Subcutaneous abdominal adipose tissue (tissue), 5 donors: ENCODE measurements at regions not wholly inside any gene's neighbourhood (a gene's known extent, or its start where the extent isn't known, plus 50 kb on each side); places are given as distances from the start of the nearest gene placed in this dataset.

Experiments
- H3K27ac ChIP-seq: one replicate; pipeline ENCODE4 v1.7.0; 2013; ENCODE audit warnings: low read depth, mild to moderate bottlenecking, inconsistent platforms, low read length, moderate library complexity
- H3K27me3 ChIP-seq, 5 donors: one replicate each; pipeline ENCODE4 v1.7.0; 2013; ENCODE audit warnings: low read length in 5 of 5, inconsistent platforms in 1 of 5; ENCODE audit not compliant: control insufficient read depth in 5 of 5, insufficient read depth in 4 of 5
- H3K36me3 ChIP-seq, 5 donors: one replicate each; pipeline ENCODE4 v1.7.0; 2013; ENCODE audit warnings: low read length in 5 of 5; ENCODE audit not compliant: control insufficient read depth in 5 of 5, insufficient read depth in 5 of 5
- H3K4me1 ChIP-seq, 5 donors: one replicate each; pipeline ENCODE4 v1.7.0; 2013; ENCODE audit warnings: low read length in 5 of 5, mild to moderate bottlenecking in 3 of 5, moderate library complexity in 1 of 5; ENCODE audit not compliant: control insufficient read depth in 5 of 5, insufficient read depth in 5 of 5
- H3K4me3 ChIP-seq, 5 donors: one replicate each; pipeline ENCODE4 v1.7.0; 2013; ENCODE audit warnings: low read length in 5 of 5, low read depth in 1 of 5
- H3K9ac ChIP-seq, 5 donors: one replicate each; pipeline ENCODE4 v1.7.0; 2013; ENCODE audit warnings: low read length in 5 of 5, mild to moderate bottlenecking in 4 of 5, moderate library complexity in 3 of 5
- H3K9me3 ChIP-seq, 5 donors: one replicate each; pipeline ENCODE4 v1.7.0; 2013; ENCODE audit warnings: low read length in 5 of 5; ENCODE audit not compliant: control insufficient read depth in 5 of 5
- donor health status: healthy.
- donor health status: healthy.
- donor health status: healthy.
- donor health status: healthy.
- donor health status: healthy.

- Histone ChIP-seq H3K27ac (no peak overlapping the region), H3K4me3 (no peak overlapping the region), H3K36me3 (no peaks in the 10 kb centered on the region), H3K4me1 (peaks cover 2 to 27% (median 12%) of the 10 kb centered on the region in 5 donors), H3K27me3 (no peaks in the 10 kb centered on the region), H3K9me3 (peaks cover 0 to 18% (median 7%) of the 10 kb centered on the region in 5 donors), H3K9ac (no peak overlapping the region)
These were observed 127.8 kb downstream of the GAS1 start for GRCh38 chr9:86819552-86819951.

- H3K9me3 ChIP-seq = peaks cover 0 to 17% (median 7%) of the 10 kb centered on the region in 5 donors
- no peaks in the 10 kb centered on the region for H3K27me3 ChIP-seq
- H3K4me1 ChIP-seq = peaks cover 2 to 27% (median 12%) of the 10 kb centered on the region in 5 donors
These were observed 128.7 kb downstream of the GAS1 start for GRCh38 chr9:86818636-86819035.

GRCh38 chr9:86816868-86817267, 130.4 kb downstream of the GAS1 start:
- H3K27ac ChIP-seq = no peak overlapping the region
- no peaks in the 10 kb centered on the region for H3K36me3 ChIP-seq
- no peaks in the 10 kb centered on the region for H3K27me3 ChIP-seq
- H3K4me3 ChIP-seq = no peak overlapping the region
- H3K9me3 ChIP-seq = peaks cover 0 to 13% (median 7%) of the 10 kb centered on the region in 5 donors
- no peak overlapping the region for H3K9ac ChIP-seq
- H3K4me1 ChIP-seq = peaks cover 0 to 15% (median 3%) of the 10 kb centered on the region in 5 donors

More at GRCh38 chr9:86818636-86819035, 128.7 kb downstream of the GAS1 start:
- no peaks in the 10 kb centered on the region for H3K36me3 ChIP-seq
- no peak overlapping the region for H3K4me3 ChIP-seq
- H3K27ac ChIP-seq = no peak overlapping the region
- no peak overlapping the region for H3K9ac ChIP-seq

DNA sequence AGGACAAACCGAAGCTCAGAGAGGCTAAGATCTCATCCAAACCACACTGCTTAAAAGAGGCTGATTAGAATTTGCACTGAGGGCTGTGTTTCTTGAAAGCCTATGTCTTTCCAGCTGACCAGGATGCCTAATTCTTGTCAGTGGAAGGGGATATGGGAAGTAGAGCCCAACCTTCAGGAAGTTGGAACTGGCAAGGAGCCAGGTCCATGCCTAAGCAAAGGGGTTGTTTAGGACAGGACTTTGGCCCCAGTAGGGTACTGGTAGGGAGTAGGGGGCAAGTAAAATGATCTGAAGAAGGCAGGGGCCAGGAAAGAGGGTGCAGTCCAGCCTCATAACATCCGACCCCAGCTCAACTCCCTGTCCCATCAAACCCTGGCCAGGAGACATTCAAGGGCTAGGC, 130.9 kb downstream of the GAS1 start:
- H3K4me3 ChIP-seq = no peak overlapping the region
- H3K9ac ChIP-seq = no peak overlapping the region
- H3K36me3 ChIP-seq = no peaks in the 10 kb centered on the region
- H3K4me1 ChIP-seq = peaks cover 0 to 15% (median under 1%) of the 10 kb centered on the region in 5 donors
- H3K9me3 ChIP-seq = peaks cover 0 to 13% (median 7%) of the 10 kb centered on the region in 5 donors
- no peaks in the 10 kb centered on the region for H3K27me3 ChIP-seq
- no peak overlapping the region for H3K27ac ChIP-seq

- Histone ChIP-seq H3K36me3 (no peaks in the 10 kb centered on the region), H3K27me3 (no peaks in the 10 kb centered on the region), H3K9me3 (no peaks in the 10 kb centered on the region), H3K4me3 (no peak overlapping the region), H3K4me1 (peaks cover 0 to 17% (median 7%) of the 10 kb centered on the region in 5 donors), H3K9ac (no peak overlapping the region), H3K27ac (no peak overlapping the region)
These were observed 134.7 kb downstream of the GAS1 start for GRCh38 chr9:86812616-86813015.

- Histone ChIP-seq H3K4me3 (no peak overlapping the region), H3K27ac (no peak overlapping the region), H3K9me3 (no peaks in the 10 kb centered on the region), H3K4me1 (peaks cover 0 to 12% (median 10%) of the 10 kb centered on the region in 5 donors), H3K27me3 (no peaks in the 10 kb centered on the region), H3K9ac (no peak overlapping the region), H3K36me3 (no peaks in the 10 kb centered on the region)
These were observed 137.4 kb downstream of the GAS1 start for GRCh38 chr9:86809759-86810367.

- Histone ChIP-seq H3K27me3 (no peaks in the 10 kb centered on the region), H3K36me3 (no peaks in the 10 kb centered on the region), H3K4me1 (peaks cover 0 to 11% (median 10%) of the 10 kb centered on the region in 5 donors), H3K9me3 (no peaks in the 10 kb centered on the region), H3K27ac (no peak overlapping the region), H3K4me3 (no peak overlapping the region), H3K9ac (no peak overlapping the region)
These were observed 138.2 kb downstream of the GAS1 start for GRCh38 chr9:86809151-86809550.

DNA sequence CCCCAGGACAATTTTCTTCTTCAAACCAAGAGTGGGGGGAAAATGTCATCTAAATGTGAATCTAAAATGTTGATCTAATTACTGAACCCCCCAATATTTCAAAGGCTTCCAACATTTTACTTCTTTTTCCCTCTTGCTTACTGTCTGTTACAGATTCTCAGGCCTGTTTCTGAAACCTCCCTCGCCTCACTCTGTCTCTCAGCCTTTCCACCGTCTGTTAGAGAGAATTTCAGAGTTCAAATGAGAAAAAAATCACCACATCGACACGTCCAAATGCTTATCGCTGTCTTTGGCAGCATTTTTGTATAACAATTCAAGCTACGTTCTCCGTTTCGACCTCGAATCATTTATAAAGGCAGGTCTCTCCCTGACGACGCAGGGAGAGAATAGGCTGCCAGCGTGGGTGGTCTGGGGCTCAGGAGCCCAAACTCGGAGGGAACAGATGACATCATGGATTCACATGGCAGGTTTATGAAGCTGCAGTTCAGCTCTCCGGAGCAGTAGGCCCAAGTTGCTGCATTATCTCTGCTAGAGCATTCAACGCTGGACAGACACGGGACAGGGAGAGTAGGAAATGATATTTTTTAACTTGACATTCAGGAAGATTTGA, 139.8 kb downstream of the GAS1 start:
- H3K27ac ChIP-seq = peak overlapping the region; percentile 15

GRCh38 chr9:86804011-86804410, 143.3 kb downstream of the GAS1 start:
- H3K9ac ChIP-seq = no peak overlapping the region

More for the DNA sequence above, 139.8 kb downstream of the GAS1 start:
- H3K4me3 ChIP-seq = no peak overlapping the region
- no peaks in the 10 kb centered on the region for H3K27me3 ChIP-seq
- H3K9me3 ChIP-seq = no peaks in the 10 kb centered on the region
- no peaks in the 10 kb centered on the region for H3K36me3 ChIP-seq
- peak overlapping the region in 2 of 5 donors; percentile 38 to 47 for H3K9ac ChIP-seq
- peaks cover 0 to 11% (median 10%) of the 10 kb centered on the region in 5 donors for H3K4me1 ChIP-seq

GRCh38 chr9:86802900-86803673, 144.2 kb downstream of the GAS1 start:
- Histone ChIP-seq H3K4me3 (no peak overlapping the region), H3K9ac (no peak overlapping the region), H3K27me3 (no peaks in the 10 kb centered on the region), H3K9me3 (no peaks in the 10 kb centered on the region), H3K27ac (no peak overlapping the region), H3K4me1 (peaks cover 0 to 17% (median 13%) of the 10 kb centered on the region in 5 donors), H3K36me3 (no peaks in the 10 kb centered on the region)

More at GRCh38 chr9:86804011-86804410, 143.3 kb downstream of the GAS1 start:
- H3K27me3 ChIP-seq = no peaks in the 10 kb centered on the region
- no peak overlapping the region for H3K4me3 ChIP-seq
- no peak overlapping the region for H3K27ac ChIP-seq
- no peaks in the 10 kb centered on the region for H3K9me3 ChIP-seq
- peaks cover 0 to 20% (median 15%) of the 10 kb centered on the region in 5 donors for H3K4me1 ChIP-seq
- no peaks in the 10 kb centered on the region for H3K36me3 ChIP-seq
